IMR-90 (cell line): ENCODE measurements at regions not wholly inside any gene's neighbourhood (a gene's known extent, or its start where the extent isn't known, plus 50 kb on each side); places are given as distances from the start of the nearest gene placed in this dataset.

ENCODE experiments used
- ATAC-seq: fragments of 200-7000 bp; cut with Tn5 transposase; 2 replicates; pipeline ENCODE4 v1.9.1; 2020; ENCODE audit warnings: low read depth, mild to moderate bottlenecking, moderate library complexity
- BruUV-seq: library from RNA; stranded (reverse); fragments of 400-500 nt; replicated peaks from 2 replicates; lab custom pipeline; 2021; lab: Mats Ljungman, UMichigan
- CTCF ChIA-PET: fragments of 300-600 bp; formaldehyde crosslinking; extraction: SDS; loops from one replicate; lab custom pipeline; 2021; ENCODE audit warnings: antibody characterized with exemption; lab: Yijun Ruan, JAX
- POLR2A ChIA-PET: fragments of 300-600 bp; sonication (Branson Sonifier 250); formaldehyde crosslinking; loops from one replicate; lab custom pipeline; 2022; ENCODE audit warnings: antibody characterized with exemption; ENCODE audit not compliant: unreplicated experiment; lab: Charles Lee
- DNase-seq: peaks from one replicate; pipeline ENCODE4 v3.0.0; 2013
- H2AFZ ChIP-seq: replicated peaks from 2 replicates; pipeline ENCODE3; 2013; ENCODE audit warnings: low read length, mild to moderate bottlenecking; ENCODE audit not compliant: poor library complexity
- H2AK5ac ChIP-seq: 2 replicates; pipeline ENCODE4 v1.6.1; 2013; ENCODE audit warnings: low read depth, low read length, inconsistent platforms
- H2AK9ac ChIP-seq: replicated peaks from 2 replicates; pipeline ENCODE3; 2013; ENCODE audit warnings: mild to moderate bottlenecking, low read depth, low read length, moderate library complexity; ENCODE audit not compliant: poor library complexity
- H2BK120ac ChIP-seq: 2 replicates; pipeline ENCODE4 v1.6.1; 2013; ENCODE audit warnings: low read depth, low read length, inconsistent platforms
- H2BK15ac ChIP-seq: 3 replicates; pipeline ENCODE4 v1.6.1; 2013; ENCODE audit warnings: low read depth, low read length, inconsistent platforms
- H2BK20ac ChIP-seq: 2 replicates; pipeline ENCODE4 v1.6.1; 2013; ENCODE audit warnings: low read depth, mild to moderate bottlenecking, inconsistent platforms, low read length, moderate library complexity
- H2BK5ac ChIP-seq: 2 replicates; pipeline ENCODE4 v1.6.1; 2013; ENCODE audit warnings: mild to moderate bottlenecking, low read depth, low read length, inconsistent platforms; ENCODE audit not compliant: poor library complexity, severe bottlenecking
- H3K14ac ChIP-seq: replicated peaks from 2 replicates; pipeline ENCODE4 v1.6.1; 2013; ENCODE audit warnings: low read depth, low read length, inconsistent platforms
- H3K18ac ChIP-seq: 2 replicates; pipeline ENCODE4 v1.6.1; 2013; ENCODE audit warnings: low read depth, low read length, control low read depth
- H3K23ac ChIP-seq: 2 replicates; pipeline ENCODE4 v1.6.1; 2013; ENCODE audit warnings: low read depth, low read length, inconsistent platforms
- H3K27ac ChIP-seq: 2 replicates; pipeline ENCODE4 v1.5.1; 2013; ENCODE audit warnings: mild to moderate bottlenecking, control low read depth, low read length; ENCODE audit not compliant: insufficient read depth
- H3K27me3 ChIP-seq: 2 replicates; pipeline ENCODE4 v1.6.1; 2013; ENCODE audit warnings: low read length; ENCODE audit not compliant: control insufficient read depth, insufficient read depth
- H3K36me3 ChIP-seq: 2 replicates; pipeline ENCODE4 v1.6.1; 2013; ENCODE audit warnings: low read length, mixed read lengths; ENCODE audit not compliant: control insufficient read depth, insufficient read depth
- H3K4ac ChIP-seq: 2 replicates; pipeline ENCODE4 v1.6.1; 2013; ENCODE audit warnings: low read depth, low read length, inconsistent platforms
- H3K4me1 ChIP-seq: 2 replicates; pipeline ENCODE4 v1.6.1; 2013; ENCODE audit warnings: low read length, mixed read lengths; ENCODE audit not compliant: control insufficient read depth, insufficient read depth
- H3K4me2 ChIP-seq: 2 replicates; pipeline ENCODE4 v1.6.1; 2013; ENCODE audit warnings: low read depth, mild to moderate bottlenecking, control low read depth, low read length, moderate library complexity
- H3K4me3 ChIP-seq: 2 replicates; pipeline ENCODE4 v1.5.1; 2013; ENCODE audit warnings: low read depth, mild to moderate bottlenecking, control low read depth, low read length, moderate library complexity; ENCODE audit not compliant: insufficient read depth
- H3K56ac ChIP-seq: 2 replicates; pipeline ENCODE4 v1.6.1; 2013; ENCODE audit warnings: low read length, inconsistent platforms; ENCODE audit not compliant: insufficient read depth; ENCODE audit errors: extremely low read depth
- H3K79me1 ChIP-seq, 2 experiments: 2 replicates each; pipeline ENCODE4 v1.6.1; 2013; ENCODE audit warnings: low read length in 2 of 2, inconsistent platforms in 1 of 2, low read depth in 1 of 2
- H3K9ac ChIP-seq: 2 replicates; pipeline ENCODE4 v1.6.1; 2013; ENCODE audit warnings: low read depth, low read length, control low read depth
- H3K9me1 ChIP-seq: 2 replicates; pipeline ENCODE4 v1.6.1; 2013; ENCODE audit warnings: low read length, inconsistent platforms; ENCODE audit not compliant: insufficient read depth
- H3K9me3 ChIP-seq: 2 replicates; pipeline ENCODE4 v1.6.1; 2013; ENCODE audit warnings: low read length; ENCODE audit not compliant: control insufficient read depth, insufficient read depth
- H4K20me1 ChIP-seq: 2 replicates; pipeline ENCODE4 v1.6.1; 2013; ENCODE audit warnings: low read length, inconsistent platforms; ENCODE audit not compliant: insufficient read depth
- H4K5ac ChIP-seq: 2 replicates; pipeline ENCODE4 v1.6.1; 2013; ENCODE audit warnings: mild to moderate bottlenecking, low read depth, low read length, control low read depth
- H4K8ac ChIP-seq, 2 experiments: 2 replicates each; pipeline ENCODE4 v1.6.1; 2013; ENCODE audit warnings: low read depth in 2 of 2, low read length in 2 of 2, control low read depth in 1 of 2, inconsistent platforms in 1 of 2
- H4K91ac ChIP-seq: 2 replicates; pipeline ENCODE4 v1.6.1; 2013; ENCODE audit warnings: low read depth, low read length, inconsistent platforms; ENCODE audit not compliant: insufficient read depth
- CEBPB ChIP-seq: IDR thresholded peaks from 2 replicates; pipeline ENCODE4 v1.6.1; 2012; ENCODE audit warnings: low read depth, low read length, improper control_type of control experiment
- CTCF ChIP-seq: conservative IDR thresholded peaks from 2 replicates; pipeline ENCODE4 v1.5.1; 2012; ENCODE audit warnings: mild to moderate bottlenecking, low read depth, low read length, improper control_type of control experiment
- FOS ChIP-seq: fragments of 150-350 bp; IDR thresholded peaks from 2 replicates; pipeline ENCODE4 v1.6.1; 2016; ENCODE audit warnings: low read depth, low read length
- RAD21 ChIP-seq: IDR thresholded peaks from 2 replicates; pipeline ENCODE4 v1.6.1; 2012; ENCODE audit warnings: low read length, improper control_type of control experiment
- SMC3 ChIP-seq: fragments of 150-350 bp; IDR thresholded peaks from 2 replicates; pipeline ENCODE4 v1.6.1; 2016; ENCODE audit warnings: low read depth, mild to moderate bottlenecking, antibody characterized with exemption, low read length, moderate library complexity
- WGBS, 2 experiments: methylation state at CpG; one replicate each; pipeline versions ENCODE4 v1.1.5 to v1.1.7; 2013; ENCODE audit warnings: missing lambda C conversion rate in 2 of 2; ENCODE audit not compliant: insufficient read length in 1 of 2; ENCODE audit errors: extremely low coverage in 2 of 2; 5-methylcytosine and 5-hydroxymethylcytosine counted together
- dilution Hi-C: fragments of 300-500 bp; cut with HindIII; formaldehyde crosslinking; loops from one replicate; pipeline ENCODE4 v1.14.3; 2018; ENCODE audit warnings: low sequenced_read_pairs; ENCODE audit not compliant: unreplicated experiment
- in situ Hi-C: fragments of 300-500 bp; cut with MboI; formaldehyde crosslinking; loops from 3 replicates; pipeline ENCODE4 v1.14.3; 2019; ENCODE audit warnings: low sequenced_read_pairs, inconsistent platforms, mixed read lengths
- intact Hi-C: fragments of 100-400 bp; cut with micrococcal nuclease; formaldehyde crosslinking; loops from 2 replicates; pipeline ENCODE4 v1.10.0; 2022

GRCh38 chr1:39091845-39092645 is 65.9 kb downstream of the NDUFS5 start:
- Histone ChIP-seq H2BK20ac (no peak overlapping the region), H2BK5ac (no peak overlapping the region), H3K4ac (no peak overlapping the region), H3K4me1 (peaks cover 4% of the 10 kb centered on the region), H2AK5ac (no peak overlapping the region), H3K9me3 (no peaks in the 10 kb centered on the region), H2BK120ac (no peak overlapping the region), H3K4me3 (no peak overlapping the region), H2BK15ac (no peak overlapping the region), H4K5ac (no peak overlapping the region), H3K79me1 (no peaks in the 10 kb centered on the region), H3K14ac (no peak overlapping the region), H3K23ac (no peak overlapping the region), H3K27me3 (no peaks in the 10 kb centered on the region), H3K56ac (no peak overlapping the region), H4K8ac (no peak overlapping the region), H4K20me1 (no peaks in the 10 kb centered on the region), H4K91ac (no peak overlapping the region), H3K18ac (no peak overlapping the region), H3K27ac (no peak overlapping the region), H3K9me1 (0 out of 2 replicates have a peak, but pooled peaks cover 2% of the 10 kb centered on the region), H2AK9ac (no peak overlapping the region), H3K9ac (no peak overlapping the region), H2AFZ (no peak overlapping the region), H3K4me2 (no peak overlapping the region), H3K36me3 (no peaks in the 10 kb centered on the region)
- dilution Hi-C loops (no loop called here), intact Hi-C loops (loop anchor here (2.0 to 10.0 kb wide), 4 partner anchors 65 to 563 kb away; partner anchors contain the start of genes MYCBP and NDUFS5), in situ Hi-C loops (no loop called here)
- DNase-seq (peak; percentile 81), ATAC-seq (peak; percentile 92)
- WGBS, 2 experiments, result 100% methylated on average over 1 of the region's 7 CpGs; no CpG with 5 or more reads in 1 of the 2 experiments
- BruUV-seq, result no TSS peak
- TF ChIP-seq RAD21, result peak; percentile 76
- peak; percentile 38; the same call in 1 of the 2 replicates for TF ChIP-seq CEBPB
- no peak for TF ChIP-seq FOS
- peak; percentile 76 for TF ChIP-seq SMC3
- TF ChIP-seq CTCF, result peak; percentile 80
- CTCF ChIA-PET, result interaction anchor here (0.7 to 1.3 kb wide), 5 partner anchors 9 to 378 kb away, joined by 3 to 4 read pairs (median 3); partner anchors contain the start of genes MYCBP and RRAGC
- POLR2A ChIA-PET, result no interaction called here
